ENCODE measurements at regions not wholly inside any gene's neighbourhood (a gene's known extent, or its start where the extent isn't known, plus 50 kb on each side); places are given as distances from the start of the nearest gene placed in this dataset.

GRCh38 chr4:17063888-17064287, 165.4 kb upstream of the LDB2 start:
- Histone ChIP-seq H3K27ac (ENCODE audit: low read depth in 1 of 2, low read length in 2 of 2) (no peak overlapping the region), H3K4me3 (ENCODE audit: low read length) (no peak overlapping the region), H3K4me1 (ENCODE audit: insufficient read depth, low read length) (no peaks in the 10 kb centered on the region), H3K27me3 (ENCODE audit: control insufficient read depth in 1 of 2, insufficient read depth in 2 of 2, low read length in 2 of 2) (no peaks in the 10 kb centered on the region), H3K36me3 (ENCODE audit: insufficient read depth, low read length) (no peaks in the 10 kb centered on the region), H3K9me3 (ENCODE audit: control insufficient read depth in 1 of 2, insufficient read depth in 1 of 2, low read length in 2 of 2) (no peaks in the 10 kb centered on the region)
- intact Hi-C loops (cut with DNase I, micrococcal nuclease) = no loop called here
- no peak overlapping the region for H3K4me3 Mint-ChIP-seq
- no peak overlapping the region for H3K27ac Mint-ChIP-seq
- H3K4me1 Mint-ChIP-seq (ENCODE audit: low read depth) = no peaks in the 10 kb centered on the region
- no peaks in the 10 kb centered on the region for H3K27me3 Mint-ChIP-seq
- no peak for DNase-seq
- H3K36me3 Mint-ChIP-seq (ENCODE audit: low read depth) = no peaks in the 10 kb centered on the region
- no peaks in the 10 kb centered on the region for H3K9me3 Mint-ChIP-seq
- no peak for TF ChIP-seq CTCF (IDR thresholded peaks at IDR 0.05)
- ATAC-seq (ENCODE audit: poor library complexity) = no peak
- CTCF ChIA-PET = no interaction called here
- POLR2A ChIA-PET = no interaction called here

GRCh38 chr4:17060230-17060629, 161.8 kb upstream of the LDB2 start:
- H3K27me3 Mint-ChIP-seq = no peaks in the 10 kb centered on the region
- H3K9me3 Mint-ChIP-seq = no peaks in the 10 kb centered on the region
- no peaks in the 10 kb centered on the region for H3K27me3 ChIP-seq (ENCODE audit: control insufficient read depth in 1 of 2, insufficient read depth in 2 of 2, low read length in 2 of 2)
- intact Hi-C loops (cut with DNase I, micrococcal nuclease) = no loop called here
- no peaks in the 10 kb centered on the region for H3K4me1 Mint-ChIP-seq (ENCODE audit: low read depth)
- H3K4me3 Mint-ChIP-seq = no peak overlapping the region
- H3K4me1 ChIP-seq (ENCODE audit: insufficient read depth, low read length) = no peaks in the 10 kb centered on the region
- H3K4me3 ChIP-seq (ENCODE audit: low read length) = no peak overlapping the region
- no peaks in the 10 kb centered on the region for H3K36me3 ChIP-seq (ENCODE audit: insufficient read depth, low read length)
- H3K27ac Mint-ChIP-seq = no peak overlapping the region
- DNase-seq (no peak), ATAC-seq (ENCODE audit: poor library complexity) (no peak)
- TF ChIP-seq CTCF (IDR thresholded peaks at IDR 0.05) = no peak
- CTCF ChIA-PET = no interaction called here
- POLR2A ChIA-PET = no interaction called here
- H3K27ac ChIP-seq (ENCODE audit: low read depth in 1 of 2, low read length in 2 of 2) = no peak overlapping the region
- H3K36me3 Mint-ChIP-seq (ENCODE audit: low read depth) = no peaks in the 10 kb centered on the region
- peaks cover 0 to 3% of the 10 kb centered on the region in 2 experiments for H3K9me3 ChIP-seq (ENCODE audit: control insufficient read depth in 1 of 2, insufficient read depth in 1 of 2, low read length in 2 of 2)

- ATAC-seq (ENCODE audit: poor library complexity) = no peak
- H3K27ac ChIP-seq (ENCODE audit: low read depth in 1 of 2, low read length in 2 of 2) = no peak overlapping the region
- no peak for DNase-seq
- ChIA-PET POLR2A (no interaction called here), CTCF (no interaction called here)
- no peaks in the 10 kb centered on the region for H3K4me1 Mint-ChIP-seq (ENCODE audit: low read depth)
- H3K9me3 ChIP-seq (ENCODE audit: control insufficient read depth in 1 of 2, insufficient read depth in 1 of 2, low read length in 2 of 2) = peaks cover 0 to 3% of the 10 kb centered on the region in 2 experiments
- H3K4me3 ChIP-seq (ENCODE audit: low read length) = no peak overlapping the region
- H3K9me3 Mint-ChIP-seq = no peaks in the 10 kb centered on the region
- H3K4me3 Mint-ChIP-seq = no peak overlapping the region
- no peaks in the 10 kb centered on the region for H3K4me1 ChIP-seq (ENCODE audit: insufficient read depth, low read length)
- no peak for TF ChIP-seq CTCF (IDR thresholded peaks at IDR 0.05)
- no peaks in the 10 kb centered on the region for H3K36me3 ChIP-seq (ENCODE audit: insufficient read depth, low read length)
- H3K27ac Mint-ChIP-seq = no peak overlapping the region
- peaks cover 7% of the 10 kb centered on the region for H3K27me3 Mint-ChIP-seq
- H3K27me3 ChIP-seq (ENCODE audit: control insufficient read depth in 1 of 2, insufficient read depth in 2 of 2, low read length in 2 of 2) = no peaks in the 10 kb centered on the region
- intact Hi-C loops (cut with DNase I, micrococcal nuclease) = no loop called here
- no peaks in the 10 kb centered on the region for H3K36me3 Mint-ChIP-seq (ENCODE audit: low read depth)
Observed at GRCh38 chr4:17058916-17059741, 160.7 kb upstream of the LDB2 start.

Measured in CD4-positive, alpha-beta T cell (primary cell).